ENCODE measurements at regions not wholly inside any gene's neighbourhood (a gene's known extent, or its start where the extent isn't known, plus 50 kb on each side); places are given as distances from the start of the nearest gene placed in this dataset.

- no peak for DNase-seq (ENCODE audit: low read depth)
- no peak for TF ChIP-seq CTCF (conservative IDR thresholded peaks at IDR 0.05; ENCODE audit: low read depth, low read length)
Measured at GRCh38 chr4:179536694-179537093, 2094.5 kb upstream of the AGA start.

GRCh38 chr4:179539641-179540040 is 2097.4 kb upstream of the AGA start:
- no peak for TF ChIP-seq CTCF (conservative IDR thresholded peaks at IDR 0.05; ENCODE audit: low read depth, low read length)
- no peak for DNase-seq (ENCODE audit: low read depth)
- H3K4me3 ChIP-seq (ENCODE audit: low read depth, low read length), result no peak overlapping the region

More at GRCh38 chr4:179536694-179537093, 2094.5 kb upstream of the AGA start:
- no peak overlapping the region for H3K4me3 ChIP-seq (ENCODE audit: low read depth, low read length)

GRCh38 chr4:179543771-179544170 is 2101.5 kb upstream of the AGA start:
- H3K4me3 ChIP-seq (ENCODE audit: low read depth, low read length), result no peak overlapping the region
- TF ChIP-seq CTCF (conservative IDR thresholded peaks at IDR 0.05; ENCODE audit: low read depth, low read length), result no peak
- no peak for DNase-seq (ENCODE audit: low read depth)

GRCh38 chr4:179544496-179544895 is 2102.3 kb upstream of the AGA start:
- no peak overlapping the region for H3K4me3 ChIP-seq (ENCODE audit: low read depth, low read length)
- no peak for TF ChIP-seq CTCF (conservative IDR thresholded peaks at IDR 0.05; ENCODE audit: low read depth, low read length)
- DNase-seq (ENCODE audit: low read depth), result no peak

GRCh38 chr4:179552131-179552530 is 2109.9 kb upstream of the AGA start:
- no peak for TF ChIP-seq CTCF (conservative IDR thresholded peaks at IDR 0.05; ENCODE audit: low read depth, low read length)
- no peak for DNase-seq (ENCODE audit: low read depth)
- no peak overlapping the region for H3K4me3 ChIP-seq (ENCODE audit: low read depth, low read length)

GRCh38 chr4:179563741-179564140 is 2121.5 kb upstream of the AGA start:
- no peak for DNase-seq (ENCODE audit: low read depth)
- no peak for TF ChIP-seq CTCF (conservative IDR thresholded peaks at IDR 0.05; ENCODE audit: low read depth, low read length)
- no peak overlapping the region for H3K4me3 ChIP-seq (ENCODE audit: low read depth, low read length)

GRCh38 chr4:179569549-179569948 is 2127.3 kb upstream of the AGA start:
- no peak overlapping the region for H3K4me3 ChIP-seq (ENCODE audit: low read depth, low read length)
- DNase-seq (ENCODE audit: low read depth), result no peak
- TF ChIP-seq CTCF (conservative IDR thresholded peaks at IDR 0.05; ENCODE audit: low read depth, low read length), result no peak

All from epithelial cell of proximal tubule (primary cell).